Neural cell (in vitro differentiated cells): ENCODE measurements at regions not wholly inside any gene's neighbourhood (a gene's known extent, or its start where the extent isn't known, plus 50 kb on each side); places are given as distances from the start of the nearest gene placed in this dataset.

ENCODE experiments used
- H2AFZ ChIP-seq: fragments of 200-600, 300-800 bp; sonication (generic), shearing (Covaris generic); 2 replicates; pipeline ENCODE4 v1.6.0; 2014; ENCODE audit warnings: low read depth, mild to moderate bottlenecking, antibody characterized with exemption, low read length, moderate library complexity
- H3F3A ChIP-seq: fragments of 200-600 bp; shearing (Covaris generic); 2 replicates; pipeline ENCODE4 v1.6.1; 2016; ENCODE audit warnings: mild to moderate bottlenecking, moderate library complexity, mixed read lengths, antibody characterized with exemption, low read length; ENCODE audit not compliant: insufficient read depth, poor library complexity, severe bottlenecking
- H3K27ac ChIP-seq: fragments of 200-600, 300-800 bp; sonication (generic), shearing (Covaris generic); 2 replicates; pipeline ENCODE4 v1.5.1; 2014; ENCODE audit warnings: mild to moderate bottlenecking, low read length, moderate library complexity
- H3K27me3 ChIP-seq: fragments of 300-800, 200-600 bp; sonication (generic), shearing (Covaris generic); 2 replicates; pipeline ENCODE4 v1.6.0; 2014; ENCODE audit warnings: mild to moderate bottlenecking, low read depth, low read length, moderate library complexity; ENCODE audit not compliant: insufficient read depth
- H3K36me3 ChIP-seq: fragments of 300-800, 200-600 bp; sonication (generic), shearing (Covaris generic); 2 replicates; pipeline ENCODE4 v1.5.1; 2014; ENCODE audit warnings: mild to moderate bottlenecking, antibody characterized with exemption, low read length, moderate library complexity; ENCODE audit not compliant: insufficient read depth
- H3K4me2 ChIP-seq: fragments of 300-800, 200-600 bp; sonication (generic), shearing (Covaris generic); 2 replicates; pipeline ENCODE4 v1.6.0; 2014; ENCODE audit warnings: mild to moderate bottlenecking, low read length
- H3K4me3 ChIP-seq: fragments of 300-800, 200-600 bp; sonication (generic), shearing (Covaris generic); 2 replicates; pipeline ENCODE4 v1.5.1; 2014; ENCODE audit warnings: mild to moderate bottlenecking, low read length, moderate library complexity
- H3K79me2 ChIP-seq: fragments of 200-600 bp; shearing (Covaris generic); replicated peaks from 2 replicates; pipeline ENCODE4 v1.6.0; 2014; ENCODE audit warnings: mild to moderate bottlenecking, low read length, moderate library complexity; ENCODE audit not compliant: insufficient read depth
- H3K9ac ChIP-seq: fragments of 300-800, 200-600 bp; sonication (generic), shearing (Covaris generic); 2 replicates; pipeline ENCODE4 v1.6.1; 2016; ENCODE audit warnings: mild to moderate bottlenecking, low read length, mixed read lengths
- H3K9me2 ChIP-seq: fragments of 200-600 bp; shearing (Covaris generic); 2 replicates; pipeline ENCODE4 v1.6.1; 2016; ENCODE audit warnings: mild to moderate bottlenecking, low read length, mixed read lengths; ENCODE audit not compliant: insufficient read depth
- H3K9me3 ChIP-seq: fragments of 200-600, 300-800 bp; sonication (generic), shearing (Covaris generic); 2 replicates; pipeline ENCODE4 v1.6.1; 2016; ENCODE audit warnings: mild to moderate bottlenecking, mixed run types, low read length, moderate library complexity, mixed read lengths
- H4K20me1 ChIP-seq: fragments of 200-600 bp; shearing (Covaris generic); 2 replicates; pipeline ENCODE4 v1.6.1; 2016; ENCODE audit warnings: mild to moderate bottlenecking, mixed run types; ENCODE audit not compliant: insufficient read depth
- EP300 ChIP-seq: fragments of 450-650 bp; conservative IDR thresholded peaks from 2 replicates; pipeline ENCODE4 v1.6.1; 2014; ENCODE audit warnings: antibody characterized with exemption, mild to moderate bottlenecking, moderate library complexity; ENCODE audit not compliant: poor library complexity, severe bottlenecking
- EZH2 ChIP-seq: fragments of 200-600, 300-800 bp; shearing (Covaris generic), sonication (generic); IDR thresholded peaks from 2 replicates; pipeline ENCODE4 v1.6.1; 2014; ENCODE audit warnings: antibody characterized with exemption, low read length, borderline replicate concordance, mild to moderate bottlenecking; ENCODE audit not compliant: insufficient read depth, poor library complexity, severe bottlenecking
- MXI1 ChIP-seq: fragments of 450-650 bp; conservative IDR thresholded peaks from 2 replicates; pipeline ENCODE4 v1.6.1; 2014; ENCODE audit warnings: antibody characterized with exemption, mild to moderate bottlenecking; ENCODE audit not compliant: poor library complexity, severe bottlenecking
- POLR2AphosphoS5 ChIP-seq: IDR thresholded peaks from 2 replicates; pipeline ENCODE4 v1.6.1; 2012
- RAD21 ChIP-seq: fragments of 450-650 bp; conservative IDR thresholded peaks from 2 replicates; pipeline ENCODE4 v1.6.1; 2014; ENCODE audit warnings: antibody characterized with exemption, mild to moderate bottlenecking, moderate library complexity
- SMC3 ChIP-seq: fragments of 450-650 bp; conservative IDR thresholded peaks from 2 replicates; pipeline ENCODE4 v1.6.1; 2014; ENCODE audit warnings: antibody characterized with exemption, mild to moderate bottlenecking, moderate library complexity; ENCODE audit not compliant: poor library complexity
- TAF1 ChIP-seq: IDR thresholded peaks from 2 replicates; pipeline ENCODE4 v1.6.1; 2012; ENCODE audit warnings: low read depth
- TF ChIP-seq, protein P1 (sequence below): IDR thresholded peaks from 2 replicates; pipeline ENCODE4 v1.6.1; 2012; ENCODE audit warnings: borderline replicate concordance
- TF ChIP-seq, protein P2 (sequence below): fragments of 450-650 bp; IDR thresholded peaks from 2 replicates; pipeline ENCODE4 v1.5.1; 2014; ENCODE audit warnings: antibody characterized with exemption, mild to moderate bottlenecking, moderate library complexity; ENCODE audit not compliant: poor library complexity, severe bottlenecking

DNA sequence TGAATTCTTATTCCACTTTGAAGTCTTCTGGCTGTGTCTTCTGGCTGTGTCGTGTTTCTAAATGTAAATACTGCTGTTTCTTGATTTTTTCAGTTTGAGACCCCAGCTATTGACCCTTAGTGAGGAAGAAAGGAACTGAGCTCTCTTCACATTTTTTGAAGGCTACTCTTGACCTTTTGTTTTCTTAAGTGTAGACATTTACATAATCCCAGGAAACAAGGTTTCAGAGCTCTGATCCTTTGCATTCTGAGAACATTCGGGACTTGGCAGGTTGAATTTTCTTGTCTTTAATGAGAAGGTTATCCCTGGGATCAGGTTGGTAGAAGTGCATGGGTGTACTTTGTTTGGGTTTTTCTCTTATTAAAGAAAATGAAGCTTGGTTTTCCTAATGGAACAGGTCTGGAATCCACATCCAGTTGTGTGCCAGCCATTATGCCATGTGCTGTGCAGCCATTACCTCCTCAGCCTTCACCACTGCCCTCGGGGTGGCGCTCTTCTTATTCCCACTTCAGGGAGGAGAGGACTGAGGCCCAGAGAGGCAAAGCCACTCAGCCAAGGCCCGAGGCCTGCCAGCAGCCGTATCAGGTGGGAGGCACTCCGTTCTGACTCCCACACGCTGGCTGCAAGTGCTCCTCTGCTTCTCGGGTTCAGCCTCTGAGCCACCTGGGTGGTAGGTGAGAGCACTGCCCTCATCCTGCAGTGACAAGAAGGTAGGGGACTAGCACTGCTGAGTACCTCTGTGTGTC is 120.9 kb downstream of the BEGAIN start:
- Histone ChIP-seq H3K9me2 (no peaks in the 10 kb centered on the region), H3K9ac (no peak overlapping the region), H3K36me3 (no peaks in the 10 kb centered on the region), H3K9me3 (no peaks in the 10 kb centered on the region), H3K79me2 (no peaks in the 10 kb centered on the region), H3K4me3 (no peak overlapping the region), H3K27me3 (no peaks in the 10 kb centered on the region), H2AFZ (no peak overlapping the region), H3F3A (no peaks in the 10 kb centered on the region), H3K4me2 (no peak overlapping the region), H3K27ac (no peak overlapping the region), H4K20me1 (no peaks in the 10 kb centered on the region)
- TF ChIP-seq EZH2 = no peak
- TF ChIP-seq, protein P1, sequence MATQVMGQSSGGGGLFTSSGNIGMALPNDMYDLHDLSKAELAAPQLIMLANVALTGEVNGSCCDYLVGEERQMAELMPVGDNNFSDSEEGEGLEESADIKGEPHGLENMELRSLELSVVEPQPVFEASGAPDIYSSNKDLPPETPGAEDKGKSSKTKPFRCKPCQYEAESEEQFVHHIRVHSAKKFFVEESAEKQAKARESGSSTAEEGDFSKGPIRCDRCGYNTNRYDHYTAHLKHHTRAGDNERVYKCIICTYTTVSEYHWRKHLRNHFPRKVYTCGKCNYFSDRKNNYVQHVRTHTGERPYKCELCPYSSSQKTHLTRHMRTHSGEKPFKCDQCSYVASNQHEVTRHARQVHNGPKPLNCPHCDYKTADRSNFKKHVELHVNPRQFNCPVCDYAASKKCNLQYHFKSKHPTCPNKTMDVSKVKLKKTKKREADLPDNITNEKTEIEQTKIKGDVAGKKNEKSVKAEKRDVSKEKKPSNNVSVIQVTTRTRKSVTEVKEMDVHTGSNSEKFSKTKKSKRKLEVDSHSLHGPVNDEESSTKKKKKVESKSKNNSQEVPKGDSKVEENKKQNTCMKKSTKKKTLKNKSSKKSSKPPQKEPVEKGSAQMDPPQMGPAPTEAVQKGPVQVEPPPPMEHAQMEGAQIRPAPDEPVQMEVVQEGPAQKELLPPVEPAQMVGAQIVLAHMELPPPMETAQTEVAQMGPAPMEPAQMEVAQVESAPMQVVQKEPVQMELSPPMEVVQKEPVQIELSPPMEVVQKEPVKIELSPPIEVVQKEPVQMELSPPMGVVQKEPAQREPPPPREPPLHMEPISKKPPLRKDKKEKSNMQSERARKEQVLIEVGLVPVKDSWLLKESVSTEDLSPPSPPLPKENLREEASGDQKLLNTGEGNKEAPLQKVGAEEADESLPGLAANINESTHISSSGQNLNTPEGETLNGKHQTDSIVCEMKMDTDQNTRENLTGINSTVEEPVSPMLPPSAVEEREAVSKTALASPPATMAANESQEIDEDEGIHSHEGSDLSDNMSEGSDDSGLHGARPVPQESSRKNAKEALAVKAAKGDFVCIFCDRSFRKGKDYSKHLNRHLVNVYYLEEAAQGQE = no peak
- no peak for TF ChIP-seq POLR2AphosphoS5
- TF ChIP-seq RAD21 = no peak
- no peak for TF ChIP-seq SMC3
- TF ChIP-seq, protein P2, sequence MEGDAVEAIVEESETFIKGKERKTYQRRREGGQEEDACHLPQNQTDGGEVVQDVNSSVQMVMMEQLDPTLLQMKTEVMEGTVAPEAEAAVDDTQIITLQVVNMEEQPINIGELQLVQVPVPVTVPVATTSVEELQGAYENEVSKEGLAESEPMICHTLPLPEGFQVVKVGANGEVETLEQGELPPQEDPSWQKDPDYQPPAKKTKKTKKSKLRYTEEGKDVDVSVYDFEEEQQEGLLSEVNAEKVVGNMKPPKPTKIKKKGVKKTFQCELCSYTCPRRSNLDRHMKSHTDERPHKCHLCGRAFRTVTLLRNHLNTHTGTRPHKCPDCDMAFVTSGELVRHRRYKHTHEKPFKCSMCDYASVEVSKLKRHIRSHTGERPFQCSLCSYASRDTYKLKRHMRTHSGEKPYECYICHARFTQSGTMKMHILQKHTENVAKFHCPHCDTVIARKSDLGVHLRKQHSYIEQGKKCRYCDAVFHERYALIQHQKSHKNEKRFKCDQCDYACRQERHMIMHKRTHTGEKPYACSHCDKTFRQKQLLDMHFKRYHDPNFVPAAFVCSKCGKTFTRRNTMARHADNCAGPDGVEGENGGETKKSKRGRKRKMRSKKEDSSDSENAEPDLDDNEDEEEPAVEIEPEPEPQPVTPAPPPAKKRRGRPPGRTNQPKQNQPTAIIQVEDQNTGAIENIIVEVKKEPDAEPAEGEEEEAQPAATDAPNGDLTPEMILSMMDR = no peak
- no peak for TF ChIP-seq EP300
- TF ChIP-seq MXI1 = no peak
- TF ChIP-seq TAF1 = no peak

DNA sequence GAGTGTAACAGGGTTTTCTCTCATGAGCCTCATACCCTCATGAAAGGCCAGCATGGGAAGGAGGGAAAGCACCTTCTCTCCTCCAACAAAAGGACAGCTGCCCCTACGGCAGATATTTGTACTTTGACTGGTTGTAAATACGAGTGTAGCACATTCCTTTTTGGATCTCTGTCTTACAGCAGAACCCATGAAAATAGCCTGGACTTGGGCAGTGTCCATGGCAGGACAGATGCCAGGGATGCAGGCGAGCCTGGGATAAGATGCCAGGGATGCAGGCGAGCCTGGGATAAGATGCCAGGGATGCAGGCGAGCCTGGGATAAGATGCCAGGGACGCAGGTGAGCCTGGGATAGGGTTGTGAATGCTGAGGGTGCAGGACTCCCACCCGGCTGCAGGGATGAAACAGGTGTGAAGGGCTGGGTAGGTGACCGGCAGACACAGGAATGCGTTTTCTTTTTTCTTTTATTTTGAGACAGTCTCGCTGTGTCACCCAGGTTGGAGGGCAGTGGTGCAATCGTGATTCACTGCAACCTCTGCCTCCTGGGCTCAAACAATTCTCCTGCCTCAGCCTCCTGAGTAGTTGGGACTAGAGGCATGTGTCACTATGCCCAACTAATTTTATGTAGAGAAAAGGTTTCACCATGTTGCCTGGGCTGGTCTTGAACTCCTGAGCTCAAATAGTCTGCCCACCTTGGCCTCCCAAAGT is 120.0 kb downstream of the BEGAIN start:
- no peak overlapping the region for H3K4me2 ChIP-seq
- TF ChIP-seq POLR2AphosphoS5 (no peak), MXI1 (no peak), EZH2 (no peak), EP300 (no peak), TAF1 (no peak), SMC3 (no peak), RAD21 (no peak)
- TF ChIP-seq, protein P1 = no peak
- TF ChIP-seq, protein P2 = no peak

More for the DNA sequence above, 120.0 kb downstream of the BEGAIN start:
- Histone ChIP-seq H3K9ac (no peak overlapping the region), H3K36me3 (no peaks in the 10 kb centered on the region), H3K79me2 (no peaks in the 10 kb centered on the region), H4K20me1 (no peaks in the 10 kb centered on the region), H3K4me3 (no peak overlapping the region), H3K27ac (no peak overlapping the region), H3F3A (no peaks in the 10 kb centered on the region), H3K9me2 (no peaks in the 10 kb centered on the region), H2AFZ (no peak overlapping the region), H3K9me3 (no peaks in the 10 kb centered on the region), H3K27me3 (no peaks in the 10 kb centered on the region)
